NCI-H128 (cell line): ENCODE measurements at regions not wholly inside any gene's neighbourhood (a gene's known extent, or its start where the extent isn't known, plus 50 kb on each side); places are given as distances from the start of the nearest gene placed in this dataset.
"Not testable (repeated sequence)": the region's sequence is repeated elsewhere in the genome, so short reads cannot be mapped to it uniquely, and the experiment has no call there.

Experiments
- DNase-seq: peaks from one replicate; lab custom pipeline; 2025; ENCODE audit not compliant: unreplicated experiment; lab: John Stamatoyannopoulos, UW

- no peak for DNase-seq
Measured at GRCh38 chr12:28973491-28973890, 175.6 kb upstream of the FAR2 start.

- no peak for DNase-seq
Measured at GRCh38 chr12:28974166-28974565, 174.9 kb upstream of the FAR2 start.

GRCh38 chr12:28974883-28975282 is 174.2 kb upstream of the FAR2 start:
- no peak for DNase-seq

GRCh38 chr12:28975564-28976340 is 173.3 kb upstream of the FAR2 start:
- no peak for DNase-seq

GRCh38 chr12:28980436-28980835 is 168.6 kb upstream of the FAR2 start:
- DNase-seq: no peak

GRCh38 chr12:28987538-28988324 is 161.3 kb upstream of the FAR2 start:
- DNase-seq: no peak

GRCh38 chr12:28988325-28988704 is 160.8 kb upstream of the FAR2 start:
- DNase-seq: no peak

- no peak for DNase-seq
Measured at GRCh38 chr12:28991626-28992025, 157.5 kb upstream of the FAR2 start.

- DNase-seq: no peak
Measured at GRCh38 chr12:28993720-28994119, 155.4 kb upstream of the FAR2 start.

GRCh38 chr12:28994179-28994715 is 154.8 kb upstream of the FAR2 start:
- DNase-seq: no peak

- DNase-seq: no peak
Measured at GRCh38 chr12:28996688-28997087, 152.4 kb upstream of the FAR2 start.

GRCh38 chr12:28998662-28999120 is 150.4 kb upstream of the FAR2 start:
- DNase-seq: no peak

GRCh38 chr12:29004066-29004935 is 144.8 kb upstream of the FAR2 start:
- DNase-seq: no peak

GRCh38 chr12:29004936-29005304 is 144.2 kb upstream of the FAR2 start:
- DNase-seq: no peak

- DNase-seq: no peak
Measured at GRCh38 chr12:29008786-29009185, 140.3 kb upstream of the FAR2 start.

GRCh38 chr12:29012673-29013072 is 136.4 kb upstream of the FAR2 start:
- DNase-seq: no peak

- not testable (repeated sequence) for DNase-seq
Measured at GRCh38 chr12:29017532-29017931, 131.5 kb upstream of the FAR2 start.

GRCh38 chr12:29023436-29024076 is 125.5 kb upstream of the FAR2 start:
- no peak for DNase-seq

GRCh38 chr12:29024117-29024516 is 125.0 kb upstream of the FAR2 start:
- DNase-seq: no peak

- DNase-seq: no peak
Measured at GRCh38 chr12:29025937-29026336, 123.1 kb upstream of the FAR2 start.

GRCh38 chr12:29026419-29026818 is 122.7 kb upstream of the FAR2 start:
- peak; percentile 66 for DNase-seq
